Caco-2 (cell line): ENCODE measurements at regions not wholly inside any gene's neighbourhood (a gene's known extent, or its start where the extent isn't known, plus 50 kb on each side); places are given as distances from the start of the nearest gene placed in this dataset.

ENCODE experiments used
- BruUV-seq: library from RNA; stranded (reverse); fragments of 400-500 nt; replicated peaks from 2 replicates; lab custom pipeline; 2021; lab: Mats Ljungman, UMichigan
- CTCF ChIA-PET: fragments of 300-600 bp; sonication (Branson Sonifier 250); formaldehyde crosslinking; loops from one replicate; lab custom pipeline; 2022; ENCODE audit warnings: antibody characterized with exemption; lab: Charles Lee
- POLR2A ChIA-PET: fragments of 300-600 bp; sonication (Branson Sonifier 250); formaldehyde crosslinking; loops from one replicate; lab custom pipeline; 2022; ENCODE audit warnings: antibody characterized with exemption; lab: Charles Lee
- DNase-seq, 2 experiments: peaks; one replicate each; pipeline versions ENCODE4 v3.0.0 to v3.0.0-alpha.2; 2020 to 2022
- H3K27me3 ChIP-seq: replicated peaks from 2 replicates; pipeline ENCODE4 v1.6.0; 2011; ENCODE audit warnings: low read length; ENCODE audit not compliant: control insufficient read depth, insufficient read depth
- H3K36me3 ChIP-seq: 2 replicates; pipeline ENCODE4 v1.5.1; 2011; ENCODE audit warnings: low read length; ENCODE audit not compliant: control insufficient read depth, insufficient read depth
- H3K4me1 ChIP-seq: fragments of 250-450 bp; sonication (Bioruptor Pico); 2 replicates; pipeline ENCODE4 v1.5.1; 2020; ENCODE audit warnings: mild to moderate bottlenecking
- H3K4me3 ChIP-seq: 2 replicates; pipeline ENCODE4 v1.5.1; 2011; ENCODE audit warnings: low read depth, mild to moderate bottlenecking, control low read depth, low read length
- H3K9me3 ChIP-seq: fragments of 250-450 bp; sonication (Bioruptor Pico); 2 replicates; pipeline ENCODE4 v1.5.1; 2020; ENCODE audit warnings: mild to moderate bottlenecking, moderate library complexity
- H3K27ac Mint-ChIP-seq: one replicate; pipeline ENCODE4 v1.8.0; 2022; ENCODE audit warnings: mixed read lengths; ENCODE audit not compliant: unreplicated experiment
- H3K27me3 Mint-ChIP-seq: one replicate; pipeline ENCODE4 v1.8.0; 2022; ENCODE audit warnings: mixed read lengths; ENCODE audit not compliant: insufficient read depth, unreplicated experiment
- H3K36me3 Mint-ChIP-seq: one replicate; pipeline ENCODE4 v1.8.0; 2022; ENCODE audit warnings: mild to moderate bottlenecking, mixed read lengths; ENCODE audit not compliant: insufficient read depth, unreplicated experiment
- H3K4me1 Mint-ChIP-seq: one replicate; pipeline ENCODE4 v1.8.0; 2022; ENCODE audit warnings: low read depth, mixed read lengths; ENCODE audit not compliant: unreplicated experiment
- H3K4me3 Mint-ChIP-seq: one replicate; pipeline ENCODE4 v1.8.0; 2022; ENCODE audit warnings: mild to moderate bottlenecking, moderate library complexity, mixed read lengths; ENCODE audit not compliant: unreplicated experiment
- H3K9me3 Mint-ChIP-seq: one replicate; pipeline ENCODE4 v1.8.0; 2022; ENCODE audit warnings: mixed read lengths; ENCODE audit not compliant: unreplicated experiment
- intact Hi-C: fragments of 100-400 bp; cut with micrococcal nuclease; formaldehyde crosslinking; loops from one replicate; pipeline ENCODE4 v1.10.0; 2022; ENCODE audit not compliant: unreplicated experiment
- TF ChIP-seq, protein P1 (sequence below), 2 experiments: fragments of 200-600 bp in 1 of 2; IDR thresholded peaks; 1 replicate in 1 of 2; 2 replicates in 1 of 2; pipeline versions ENCODE4 v1.5.1 to v1.8.0; 2011 to 2022; ENCODE audit warnings: antibody characterized with exemption in 1 of 2, control low read depth in 1 of 2, inconsistent platforms in 1 of 2, low read depth in 1 of 2, low read length in 1 of 2, mild to moderate bottlenecking in 1 of 2, moderate library complexity in 1 of 2; ENCODE audit not compliant: insufficient read depth in 1 of 2, severe bottlenecking in 1 of 2, unreplicated experiment in 1 of 2

DNA sequence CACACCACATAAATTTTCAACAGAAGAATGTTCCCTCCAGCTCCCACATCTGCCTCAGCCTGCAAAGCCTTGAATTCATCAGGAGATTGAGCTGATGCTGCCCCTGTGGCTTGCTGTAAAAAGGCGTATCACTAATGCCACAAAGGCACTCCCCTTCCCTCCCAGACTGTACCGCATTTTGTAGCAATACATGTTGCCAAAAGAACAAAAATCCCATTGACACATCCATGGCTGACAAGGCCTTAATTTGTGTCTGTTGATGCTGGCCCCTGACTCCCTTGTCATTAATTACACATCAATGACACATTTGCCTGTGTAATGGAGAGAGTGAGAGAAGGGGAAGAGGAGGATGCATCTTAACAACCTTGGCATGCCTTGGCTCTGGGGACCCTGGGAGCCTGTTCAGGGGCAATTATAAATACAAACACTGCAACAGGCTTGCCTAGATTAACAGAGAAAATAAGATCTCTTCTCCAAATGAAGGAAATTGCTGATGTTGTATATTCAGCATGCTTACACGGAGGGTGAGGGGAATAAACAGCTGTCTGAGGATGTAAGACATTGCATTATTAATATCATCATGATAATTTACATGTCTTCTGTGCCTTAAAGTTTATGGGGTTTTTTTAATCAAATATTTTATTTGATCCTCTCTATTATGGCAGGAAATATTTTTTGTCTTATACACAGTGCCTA, 264.0 kb downstream of the SUCLG1 start:
- Histone ChIP-seq H3K36me3 (no peaks in the 10 kb centered on the region), H3K9me3 (no peaks in the 10 kb centered on the region), H3K4me1 (no peaks in the 10 kb centered on the region), H3K4me3 (no peak overlapping the region), H3K27me3 (no peaks in the 10 kb centered on the region)
- Mint-ChIP-seq H3K9me3 (no peaks in the 10 kb centered on the region), H3K27ac (no peak overlapping the region), H3K4me3 (no peak overlapping the region), H3K36me3 (no peaks in the 10 kb centered on the region), H3K27me3 (no peaks in the 10 kb centered on the region), H3K4me1 (no peaks in the 10 kb centered on the region)
- intact Hi-C loops: no loop called here
- TF ChIP-seq, protein P1, sequence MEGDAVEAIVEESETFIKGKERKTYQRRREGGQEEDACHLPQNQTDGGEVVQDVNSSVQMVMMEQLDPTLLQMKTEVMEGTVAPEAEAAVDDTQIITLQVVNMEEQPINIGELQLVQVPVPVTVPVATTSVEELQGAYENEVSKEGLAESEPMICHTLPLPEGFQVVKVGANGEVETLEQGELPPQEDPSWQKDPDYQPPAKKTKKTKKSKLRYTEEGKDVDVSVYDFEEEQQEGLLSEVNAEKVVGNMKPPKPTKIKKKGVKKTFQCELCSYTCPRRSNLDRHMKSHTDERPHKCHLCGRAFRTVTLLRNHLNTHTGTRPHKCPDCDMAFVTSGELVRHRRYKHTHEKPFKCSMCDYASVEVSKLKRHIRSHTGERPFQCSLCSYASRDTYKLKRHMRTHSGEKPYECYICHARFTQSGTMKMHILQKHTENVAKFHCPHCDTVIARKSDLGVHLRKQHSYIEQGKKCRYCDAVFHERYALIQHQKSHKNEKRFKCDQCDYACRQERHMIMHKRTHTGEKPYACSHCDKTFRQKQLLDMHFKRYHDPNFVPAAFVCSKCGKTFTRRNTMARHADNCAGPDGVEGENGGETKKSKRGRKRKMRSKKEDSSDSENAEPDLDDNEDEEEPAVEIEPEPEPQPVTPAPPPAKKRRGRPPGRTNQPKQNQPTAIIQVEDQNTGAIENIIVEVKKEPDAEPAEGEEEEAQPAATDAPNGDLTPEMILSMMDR (IDR thresholded peaks at IDR 0.05; ENCODE audit: insufficient read depth in 1 of 2, low read depth in 1 of 2, low read length in 1 of 2, severe bottlenecking in 1 of 2, unreplicated experiment in 1 of 2): no peak
- ChIA-PET POLR2A (no interaction called here), CTCF (no interaction called here)
- no TSS peak for BruUV-seq
- no peak for DNase-seq

DNA sequence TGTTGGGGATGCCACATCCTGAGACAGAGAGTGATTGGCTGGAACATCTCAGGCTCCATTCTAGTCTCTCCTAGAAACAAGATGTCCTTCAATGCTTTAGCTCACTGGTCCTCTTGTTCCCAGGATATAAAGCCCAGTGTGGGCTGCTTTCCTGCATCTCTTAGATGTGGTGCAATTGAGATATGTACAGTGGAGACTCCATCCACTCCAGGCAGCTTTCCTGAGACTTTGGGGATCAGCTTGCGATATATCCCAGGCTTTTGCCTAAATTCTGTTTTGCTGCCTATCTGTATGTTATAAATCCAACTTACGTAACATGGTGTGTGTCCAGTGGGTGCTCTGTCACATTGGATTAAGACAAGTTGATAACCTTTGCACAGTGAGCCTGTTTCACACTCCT, 264.9 kb downstream of the SUCLG1 start:
- H3K27me3 ChIP-seq: no peaks in the 10 kb centered on the region
- no peak overlapping the region for H3K27ac Mint-ChIP-seq
- H3K4me3 ChIP-seq: no peak overlapping the region
- H3K27me3 Mint-ChIP-seq: no peaks in the 10 kb centered on the region
- no peaks in the 10 kb centered on the region for H3K9me3 ChIP-seq
- BruUV-seq: no TSS peak
- H3K4me1 ChIP-seq: no peaks in the 10 kb centered on the region
- H3K4me1 Mint-ChIP-seq: no peaks in the 10 kb centered on the region
- TF ChIP-seq, protein P1 (IDR thresholded peaks at IDR 0.05; ENCODE audit: insufficient read depth in 1 of 2, low read depth in 1 of 2, low read length in 1 of 2, severe bottlenecking in 1 of 2, unreplicated experiment in 1 of 2): no peak
- H3K36me3 ChIP-seq: no peaks in the 10 kb centered on the region
- no peak for DNase-seq
- intact Hi-C loops: no loop called here
- ChIA-PET POLR2A (no interaction called here), CTCF (no interaction called here)
- H3K9me3 Mint-ChIP-seq: no peaks in the 10 kb centered on the region
- H3K36me3 Mint-ChIP-seq: no peaks in the 10 kb centered on the region
- H3K4me3 Mint-ChIP-seq: no peak overlapping the region

DNA sequence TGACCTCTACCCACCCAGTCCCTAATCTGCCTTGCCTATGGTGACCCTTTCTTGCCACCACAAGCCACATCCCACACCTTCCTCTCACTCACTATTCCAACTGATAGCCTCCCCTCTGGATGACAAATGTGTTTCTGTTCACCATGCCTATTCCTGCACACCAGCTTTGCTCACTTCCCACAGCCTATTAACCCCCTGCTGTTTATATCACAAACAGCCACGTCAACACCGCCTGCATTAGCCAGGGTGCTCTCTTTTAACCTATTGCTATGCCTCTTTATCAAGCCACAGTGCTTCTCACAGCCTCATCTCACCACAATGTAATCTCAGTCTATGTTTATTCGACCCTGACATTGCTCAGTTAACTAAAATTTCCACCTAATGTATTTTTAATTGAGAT, 271.8 kb downstream of the SUCLG1 start:
- no TSS peak for BruUV-seq
- H3K36me3 Mint-ChIP-seq: no peaks in the 10 kb centered on the region
- no peak overlapping the region for H3K4me3 Mint-ChIP-seq
- TF ChIP-seq, protein P1 (IDR thresholded peaks at IDR 0.05; ENCODE audit: insufficient read depth in 1 of 2, low read depth in 1 of 2, low read length in 1 of 2, severe bottlenecking in 1 of 2, unreplicated experiment in 1 of 2): no peak
- no peaks in the 10 kb centered on the region for H3K36me3 ChIP-seq
- CTCF ChIA-PET: no interaction called here
- H3K27me3 Mint-ChIP-seq: peaks cover 4% of the 10 kb centered on the region
- POLR2A ChIA-PET: no interaction called here
- H3K27ac Mint-ChIP-seq: no peak overlapping the region
- DNase-seq: no peak
- H3K4me1 ChIP-seq: no peaks in the 10 kb centered on the region
- H3K27me3 ChIP-seq: no peaks in the 10 kb centered on the region
- no peak overlapping the region for H3K4me3 ChIP-seq
- H3K9me3 Mint-ChIP-seq: no peaks in the 10 kb centered on the region
- intact Hi-C loops: no loop called here
- H3K4me1 Mint-ChIP-seq: no peaks in the 10 kb centered on the region
- no peaks in the 10 kb centered on the region for H3K9me3 ChIP-seq
